ENCODE measurements at regions not wholly inside any gene's neighbourhood (a gene's known extent, or its start where the extent isn't known, plus 50 kb on each side); places are given as distances from the start of the nearest gene placed in this dataset.

DNA sequence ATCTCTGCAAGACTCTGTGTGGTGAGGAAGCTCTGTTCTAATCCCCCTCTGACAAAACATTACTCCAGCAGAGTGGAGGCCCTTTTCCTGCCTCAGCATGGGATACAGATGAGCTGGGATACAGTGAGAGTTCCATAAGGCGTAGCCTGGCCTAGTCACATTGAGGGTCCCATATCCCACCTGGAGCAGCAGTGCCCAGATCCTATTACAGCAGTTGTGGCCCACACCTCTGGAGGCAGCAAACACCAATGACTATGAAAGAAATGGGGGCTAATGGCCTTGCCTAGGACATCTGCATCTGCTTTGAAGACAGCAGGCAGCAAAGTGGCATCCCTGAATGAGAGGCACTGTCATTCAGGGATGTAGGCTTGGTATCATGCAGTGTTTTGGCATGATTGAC is 534.5 kb downstream of the TDRD15 start:
- no peaks in the 10 kb centered on the region for H3K27me3 Mint-ChIP-seq (ENCODE audit: insufficient read depth, low read depth)
- no peak overlapping the region for H3K4me3 Mint-ChIP-seq
- no peaks in the 10 kb centered on the region for H3K9me3 Mint-ChIP-seq
- no peak overlapping the region for H3K27ac Mint-ChIP-seq
- H3K27me3 ChIP-seq, result no peaks in the 10 kb centered on the region
- H4K20me1 ChIP-seq (ENCODE audit: low read depth), result no peaks in the 10 kb centered on the region
- no peak overlapping the region for H2AFZ ChIP-seq (replicated peaks)
- DNase-seq (ENCODE audit: low spot score), result no peak
- H3K9ac ChIP-seq, result no peak overlapping the region
- no peaks in the 10 kb centered on the region for H3K36me3 ChIP-seq
- no peak overlapping the region for H3K4me2 ChIP-seq
- TF ChIP-seq EZH2phosphoT487 (IDR thresholded peaks at IDR 0.05), result no peak
- no peak overlapping the region for H3K27ac ChIP-seq
- no peaks in the 10 kb centered on the region for H3K79me2 ChIP-seq (ENCODE audit: low read depth)
- H3K9me3 ChIP-seq (ENCODE audit: low read depth), result no peaks in the 10 kb centered on the region
- no peaks in the 10 kb centered on the region for H3K36me3 Mint-ChIP-seq
- H3F3A ChIP-seq (ENCODE audit: low read depth), result no peaks in the 10 kb centered on the region
- no peaks in the 10 kb centered on the region for H3K4me1 ChIP-seq
- no peak overlapping the region for H3K4me3 ChIP-seq
- peaks cover 11% of the 10 kb centered on the region for H3K4me1 Mint-ChIP-seq

DNA sequence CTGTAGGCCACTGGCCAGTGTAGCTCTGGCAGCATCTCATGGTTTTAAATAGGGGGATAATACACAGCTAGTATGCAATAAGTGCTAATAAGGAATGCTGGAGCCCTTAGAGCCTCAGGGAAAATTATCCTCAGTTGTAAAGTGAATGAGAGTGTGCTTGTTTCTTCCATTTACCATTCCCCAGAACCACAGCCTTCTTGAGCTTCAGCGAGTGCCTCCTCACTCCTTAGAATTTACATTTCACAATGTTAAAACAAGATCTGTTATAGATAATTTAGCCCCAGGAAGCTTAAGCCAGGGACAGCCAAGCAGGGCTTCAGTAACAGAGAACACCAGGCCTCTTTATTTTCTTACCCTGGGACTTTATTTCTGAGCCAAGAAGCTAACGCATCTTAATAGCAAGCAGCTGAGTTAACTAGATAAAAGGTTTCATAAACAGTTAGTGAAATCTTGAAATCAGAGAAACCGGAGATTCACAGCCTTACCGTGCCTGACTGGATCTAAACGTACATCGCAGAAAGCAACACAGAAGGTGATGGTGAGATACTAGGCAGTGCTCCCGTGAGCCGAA is 535.2 kb downstream of the TDRD15 start:
- Mint-ChIP-seq H3K4me3 (no peak overlapping the region), H3K9me3 (no peaks in the 10 kb centered on the region), H3K27ac (no peak overlapping the region), H3K27me3 (ENCODE audit: insufficient read depth, low read depth) (no peaks in the 10 kb centered on the region), H3K4me1 (peaks cover 11% of the 10 kb centered on the region), H3K36me3 (no peaks in the 10 kb centered on the region)
- no peaks in the 10 kb centered on the region for H3K79me2 ChIP-seq (ENCODE audit: low read depth)
- TF ChIP-seq EZH2 (IDR thresholded peaks at IDR 0.05), result no peak
- no peak for TF ChIP-seq EZH2phosphoT487 (IDR thresholded peaks at IDR 0.05)
- TF ChIP-seq, protein P1, sequence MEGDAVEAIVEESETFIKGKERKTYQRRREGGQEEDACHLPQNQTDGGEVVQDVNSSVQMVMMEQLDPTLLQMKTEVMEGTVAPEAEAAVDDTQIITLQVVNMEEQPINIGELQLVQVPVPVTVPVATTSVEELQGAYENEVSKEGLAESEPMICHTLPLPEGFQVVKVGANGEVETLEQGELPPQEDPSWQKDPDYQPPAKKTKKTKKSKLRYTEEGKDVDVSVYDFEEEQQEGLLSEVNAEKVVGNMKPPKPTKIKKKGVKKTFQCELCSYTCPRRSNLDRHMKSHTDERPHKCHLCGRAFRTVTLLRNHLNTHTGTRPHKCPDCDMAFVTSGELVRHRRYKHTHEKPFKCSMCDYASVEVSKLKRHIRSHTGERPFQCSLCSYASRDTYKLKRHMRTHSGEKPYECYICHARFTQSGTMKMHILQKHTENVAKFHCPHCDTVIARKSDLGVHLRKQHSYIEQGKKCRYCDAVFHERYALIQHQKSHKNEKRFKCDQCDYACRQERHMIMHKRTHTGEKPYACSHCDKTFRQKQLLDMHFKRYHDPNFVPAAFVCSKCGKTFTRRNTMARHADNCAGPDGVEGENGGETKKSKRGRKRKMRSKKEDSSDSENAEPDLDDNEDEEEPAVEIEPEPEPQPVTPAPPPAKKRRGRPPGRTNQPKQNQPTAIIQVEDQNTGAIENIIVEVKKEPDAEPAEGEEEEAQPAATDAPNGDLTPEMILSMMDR (IDR thresholded peaks at IDR 0.05), result no peak
- H3K4me2 ChIP-seq, result no peak overlapping the region
- H3K27me3 ChIP-seq, result no peaks in the 10 kb centered on the region
- H4K20me1 ChIP-seq (ENCODE audit: low read depth), result no peaks in the 10 kb centered on the region
- no peak overlapping the region for H3K27ac ChIP-seq
- H3K4me3 ChIP-seq, result no peak overlapping the region
- H3K9ac ChIP-seq, result no peak overlapping the region
- H2AFZ ChIP-seq (replicated peaks), result peak overlapping the region; percentile 18
- DNase-seq (ENCODE audit: low spot score), result no peak
- H3F3A ChIP-seq (ENCODE audit: low read depth), result no peaks in the 10 kb centered on the region
- no peaks in the 10 kb centered on the region for H3K4me1 ChIP-seq
- no peaks in the 10 kb centered on the region for H3K36me3 ChIP-seq
- H3K9me3 ChIP-seq (ENCODE audit: low read depth), result no peaks in the 10 kb centered on the region

- Histone ChIP-seq H3K27me3 (no peaks in the 10 kb centered on the region), H2AFZ (replicated peaks) (no peak overlapping the region), H3K27ac (no peak overlapping the region), H3K4me2 (no peak overlapping the region), H3F3A (ENCODE audit: low read depth) (no peaks in the 10 kb centered on the region), H3K4me1 (no peaks in the 10 kb centered on the region), H3K79me2 (ENCODE audit: low read depth) (no peaks in the 10 kb centered on the region), H4K20me1 (ENCODE audit: low read depth) (no peaks in the 10 kb centered on the region), H3K36me3 (no peaks in the 10 kb centered on the region), H3K4me3 (no peak overlapping the region), H3K9me3 (ENCODE audit: low read depth) (no peaks in the 10 kb centered on the region), H3K9ac (no peak overlapping the region)
- DNase-seq (ENCODE audit: low spot score), result no peak
- H3K4me1 Mint-ChIP-seq, result peaks cover under 1% of the 10 kb centered on the region
- no peaks in the 10 kb centered on the region for H3K9me3 Mint-ChIP-seq
- no peak overlapping the region for H3K4me3 Mint-ChIP-seq
- H3K27me3 Mint-ChIP-seq (ENCODE audit: insufficient read depth, low read depth), result no peaks in the 10 kb centered on the region
- H3K27ac Mint-ChIP-seq, result no peak overlapping the region
- no peak for TF ChIP-seq EZH2 (IDR thresholded peaks at IDR 0.05)
- TF ChIP-seq, protein P1 (IDR thresholded peaks at IDR 0.05), result no peak
- H3K36me3 Mint-ChIP-seq, result no peaks in the 10 kb centered on the region
Measured at GRCh38 chr2:21664083-21664482, 540.3 kb downstream of the TDRD15 start.

- TF ChIP-seq EZH2 (IDR thresholded peaks at IDR 0.05) (no peak), EZH2phosphoT487 (IDR thresholded peaks at IDR 0.05) (no peak)
- TF ChIP-seq, protein P1 (IDR thresholded peaks at IDR 0.05), result no peak
- DNase-seq (ENCODE audit: low spot score), result no peak
- Mint-ChIP-seq H3K36me3 (no peaks in the 10 kb centered on the region), H3K4me3 (no peak overlapping the region), H3K4me1 (no peaks in the 10 kb centered on the region), H3K9me3 (no peaks in the 10 kb centered on the region), H3K27ac (no peak overlapping the region), H3K27me3 (ENCODE audit: insufficient read depth, low read depth) (no peaks in the 10 kb centered on the region)
- H3K4me3 ChIP-seq, result no peak overlapping the region
- H4K20me1 ChIP-seq (ENCODE audit: low read depth), result no peaks in the 10 kb centered on the region
- H2AFZ ChIP-seq (replicated peaks), result no peak overlapping the region
- no peaks in the 10 kb centered on the region for H3K9me3 ChIP-seq (ENCODE audit: low read depth)
- H3K4me1 ChIP-seq, result no peaks in the 10 kb centered on the region
- H3K4me2 ChIP-seq, result no peak overlapping the region
- H3K27ac ChIP-seq, result no peak overlapping the region
- H3K9ac ChIP-seq, result no peak overlapping the region
- no peaks in the 10 kb centered on the region for H3K36me3 ChIP-seq
- no peaks in the 10 kb centered on the region for H3F3A ChIP-seq (ENCODE audit: low read depth)
- H3K27me3 ChIP-seq, result no peaks in the 10 kb centered on the region
- H3K79me2 ChIP-seq (ENCODE audit: low read depth), result no peaks in the 10 kb centered on the region
Measured at GRCh38 chr2:21667638-21668037, 543.9 kb downstream of the TDRD15 start.
